ENCODE measurements at regions not wholly inside any gene's neighbourhood (a gene's known extent, or its start where the extent isn't known, plus 50 kb on each side); places are given as distances from the start of the nearest gene placed in this dataset.
A peak's percentile ranks its signal among the peaks of the same experiment; 100 is the strongest.

DNA sequence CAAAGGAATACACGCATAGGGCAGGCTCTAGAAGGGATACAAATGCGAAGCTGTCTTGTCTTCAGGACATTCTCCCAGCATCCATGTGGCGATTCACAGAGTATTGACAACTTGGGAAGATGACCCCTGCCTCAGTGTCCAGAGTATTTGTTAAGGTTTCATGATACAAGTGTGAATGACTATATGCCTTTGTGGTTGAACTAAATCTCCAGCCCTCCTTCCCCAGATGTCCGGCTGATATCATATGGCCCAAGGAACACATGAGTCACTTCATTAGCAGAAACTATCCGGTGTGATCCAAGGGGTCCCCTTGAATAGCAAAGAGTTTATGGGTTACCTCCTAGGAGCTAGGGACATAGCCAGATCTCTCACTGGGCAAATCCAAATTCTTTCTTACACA is 151.0 kb downstream of the INSIG2 start:
- no peak for DNase-seq

- DNase-seq = no peak
These were observed 149.2 kb downstream of the INSIG2 start for GRCh38 chr2:118237451-118237850.

GRCh38 chr2:118232796-118233195 is 144.5 kb downstream of the INSIG2 start:
- DNase-seq = no peak

DNA sequence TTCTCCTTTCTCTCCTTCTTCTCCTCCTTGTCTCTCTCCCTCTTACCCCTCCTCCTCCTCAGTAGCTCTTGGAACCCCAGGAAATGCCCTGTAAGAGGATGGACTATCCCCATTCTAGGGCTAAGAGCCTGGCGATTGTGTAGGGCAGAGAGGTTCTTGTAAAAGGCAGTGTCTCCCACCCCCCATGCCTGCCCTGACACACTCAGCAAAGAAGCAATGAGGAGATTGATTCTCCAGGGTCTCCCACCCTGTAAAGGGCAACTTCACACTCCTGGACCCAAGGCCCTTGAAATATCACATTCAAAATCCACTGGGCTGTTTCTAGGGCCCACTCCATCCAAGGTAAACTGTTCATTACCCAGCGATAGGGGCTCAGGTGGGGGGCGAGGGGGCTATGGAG is 144.1 kb downstream of the INSIG2 start:
- no peak for DNase-seq

DNA sequence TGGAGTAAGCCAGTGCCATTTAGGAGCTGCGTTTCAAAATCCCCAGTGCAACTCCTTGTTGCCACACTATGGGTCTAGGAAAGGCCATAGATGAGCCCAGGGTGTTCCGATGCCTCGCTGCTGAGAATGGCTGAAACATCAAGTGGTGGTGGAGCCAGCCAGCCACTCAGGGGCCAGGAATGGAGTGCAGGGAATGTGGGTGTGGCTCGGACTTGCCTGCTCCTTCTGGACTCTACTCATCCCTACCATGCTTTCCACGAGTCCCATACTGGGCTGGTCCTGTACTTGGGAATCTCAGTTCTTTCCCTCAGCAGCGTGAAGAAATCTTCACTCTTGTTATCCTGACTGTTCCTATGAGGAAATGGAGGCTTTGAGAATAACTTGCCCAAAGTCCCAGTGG is 143.5 kb downstream of the INSIG2 start:
- no peak for DNase-seq

DNA sequence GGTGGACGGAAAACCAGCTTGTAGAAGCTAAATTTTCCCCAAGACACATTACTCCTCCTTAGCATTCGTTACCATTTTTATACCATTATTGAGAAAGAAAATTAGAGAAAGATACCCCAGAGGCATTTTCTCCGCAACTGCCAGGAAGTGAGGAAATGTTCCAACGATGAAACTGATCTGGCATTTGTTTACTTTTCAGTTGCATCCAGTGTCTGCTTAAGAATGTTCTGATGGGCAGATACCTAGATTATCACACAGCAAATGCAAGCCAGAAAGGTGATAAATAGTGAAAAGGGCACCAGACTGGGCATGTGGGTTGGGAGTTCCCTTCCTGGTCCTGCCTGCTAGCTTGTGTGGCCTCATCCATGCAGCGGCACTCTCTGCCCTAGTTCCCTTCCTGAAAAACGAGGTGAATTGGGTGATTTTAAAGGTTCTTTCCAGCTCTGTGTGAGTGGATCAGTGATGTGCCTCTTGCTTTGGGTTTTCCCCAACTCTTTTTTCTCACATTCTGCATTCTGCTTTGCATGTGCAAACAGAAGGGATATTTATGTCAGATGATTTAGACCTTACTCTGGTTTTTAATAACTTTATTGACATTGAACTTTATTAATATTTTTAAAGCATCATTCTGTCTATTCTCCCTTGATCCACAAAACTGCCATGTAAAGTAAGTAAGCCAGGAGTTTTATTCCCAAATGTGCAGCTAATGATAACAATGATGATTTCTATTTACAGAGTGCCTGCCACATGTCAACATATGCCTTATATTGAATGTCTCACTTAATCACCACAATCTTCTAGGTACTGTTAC is 139.6 kb downstream of the INSIG2 start:
- no peak for DNase-seq

GRCh38 chr2:118225666-118226065 is 137.4 kb downstream of the INSIG2 start:
- DNase-seq = no peak

GRCh38 chr2:118224895-118225311 is 136.6 kb downstream of the INSIG2 start:
- DNase-seq = no peak

DNA sequence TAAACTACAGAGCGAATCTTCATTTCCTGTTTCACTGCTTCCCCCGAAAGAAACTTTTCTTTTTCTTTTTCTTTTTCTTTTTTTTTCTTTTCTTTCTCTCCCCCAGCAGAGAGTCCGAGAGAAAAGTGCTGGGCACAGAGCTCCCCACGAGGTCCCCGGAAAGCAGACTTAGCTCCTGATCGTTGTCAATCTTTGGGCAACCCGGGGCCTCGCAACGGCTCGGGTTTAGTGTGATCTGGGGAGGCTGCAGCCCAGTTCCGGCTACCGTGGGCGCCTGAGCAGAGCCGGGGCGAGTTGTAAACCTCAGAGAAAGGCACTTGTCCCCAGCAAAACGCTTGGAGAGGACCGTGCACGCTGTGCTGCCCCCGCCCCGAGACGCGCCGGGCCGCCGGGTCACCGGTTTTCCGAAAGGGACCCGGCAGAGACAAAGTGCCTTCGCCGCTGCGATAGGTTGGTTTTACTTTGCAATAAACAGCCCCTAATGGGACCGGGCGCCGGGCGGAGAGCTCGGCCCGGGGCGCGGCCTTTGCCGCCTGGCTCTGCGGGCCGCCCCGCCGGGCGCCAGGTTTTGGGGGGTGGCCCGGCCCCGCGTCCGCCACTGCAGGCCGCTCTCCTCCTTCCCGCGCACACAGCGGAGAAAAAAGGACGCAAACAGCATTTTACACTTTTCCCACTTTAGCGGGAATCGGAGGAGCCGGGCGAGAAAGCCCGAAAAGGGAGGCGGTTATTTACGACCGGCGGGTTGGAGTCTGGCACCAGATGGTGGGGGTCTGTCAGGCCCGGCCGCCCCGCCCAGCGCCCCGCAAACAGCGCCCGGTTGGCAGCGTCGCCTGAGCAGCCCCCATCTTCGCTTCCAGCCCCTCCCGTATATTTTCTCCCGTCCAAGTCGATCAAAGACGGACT is 136.0 kb downstream of the INSIG2 start:
- DNase-seq = no peak

GRCh38 chr2:118223511-118223991 is 135.3 kb downstream of the INSIG2 start:
- DNase-seq = no peak

- DNase-seq = no peak
These were observed 134.6 kb downstream of the INSIG2 start for GRCh38 chr2:118222672-118223421.

GRCh38 chr2:118222273-118222594 is 134.0 kb downstream of the INSIG2 start:
- no peak for DNase-seq

- DNase-seq = peak; percentile 80
These were observed 133.4 kb downstream of the INSIG2 start for GRCh38 chr2:118221536-118222272.

DNA sequence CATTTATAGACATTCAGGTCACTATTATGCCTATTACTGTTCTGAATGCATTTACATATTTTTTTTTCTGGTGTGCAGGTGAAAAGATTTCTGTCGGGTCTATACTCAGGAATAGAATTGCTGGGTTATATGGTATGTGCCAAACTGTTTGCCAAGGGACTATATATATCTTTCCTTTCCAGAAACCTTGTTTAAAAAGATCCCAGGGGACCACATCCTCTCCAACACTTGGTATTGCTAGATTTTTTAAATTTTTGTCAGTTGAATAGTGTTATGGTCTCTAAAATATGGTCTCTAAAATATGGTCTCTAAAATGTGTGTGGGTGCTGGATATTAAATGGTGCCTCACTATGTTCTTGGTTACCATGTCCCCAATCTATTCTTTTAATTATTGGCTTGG is 131.3 kb downstream of the INSIG2 start:
- no peak for DNase-seq

DNA sequence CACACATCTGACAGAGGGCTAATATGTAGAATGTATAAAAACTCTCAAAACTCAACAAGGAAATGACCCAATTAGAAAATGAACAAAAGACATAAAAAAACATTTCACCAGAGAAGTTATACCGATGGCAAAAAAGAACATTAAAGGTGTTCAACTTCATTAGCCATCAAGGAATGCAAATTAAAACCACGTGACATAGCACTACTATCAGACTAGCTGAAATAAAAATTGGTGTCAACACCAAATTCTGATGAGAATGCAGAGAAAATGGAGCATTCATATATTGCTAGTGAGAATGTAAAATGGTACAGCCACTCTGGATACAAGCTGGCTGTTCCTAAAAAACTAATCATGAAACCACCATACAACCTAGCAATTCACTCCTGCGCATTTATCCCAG is 128.0 kb downstream of the INSIG2 start:
- DNase-seq = no peak

DNA sequence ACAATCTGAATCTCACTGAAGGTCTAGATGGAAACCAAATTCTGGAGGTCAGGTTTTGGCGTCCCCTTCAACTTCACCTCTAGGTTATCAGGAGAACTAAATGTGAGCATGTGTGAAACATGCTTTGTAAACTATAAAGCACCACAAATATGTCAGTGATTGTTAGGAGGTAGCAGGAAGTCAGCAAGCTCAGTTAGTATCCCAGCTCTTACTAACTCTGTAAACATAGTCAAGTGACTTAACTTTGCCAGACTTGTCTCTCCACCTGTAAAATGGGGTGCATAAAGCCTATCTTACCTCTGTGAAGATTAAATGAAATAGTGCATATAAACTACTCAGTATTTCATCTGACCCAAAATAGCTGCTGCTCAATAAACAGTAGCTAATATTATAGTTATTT is 121.5 kb downstream of the INSIG2 start:
- DNase-seq = no peak

GRCh38 chr2:118207889-118208288 is 119.6 kb downstream of the INSIG2 start:
- DNase-seq = no peak

GRCh38 chr2:118202707-118203303 is 114.5 kb downstream of the INSIG2 start:
- no peak for DNase-seq

GRCh38 chr2:118198268-118198667 is 110.0 kb downstream of the INSIG2 start:
- no peak for DNase-seq

DNA sequence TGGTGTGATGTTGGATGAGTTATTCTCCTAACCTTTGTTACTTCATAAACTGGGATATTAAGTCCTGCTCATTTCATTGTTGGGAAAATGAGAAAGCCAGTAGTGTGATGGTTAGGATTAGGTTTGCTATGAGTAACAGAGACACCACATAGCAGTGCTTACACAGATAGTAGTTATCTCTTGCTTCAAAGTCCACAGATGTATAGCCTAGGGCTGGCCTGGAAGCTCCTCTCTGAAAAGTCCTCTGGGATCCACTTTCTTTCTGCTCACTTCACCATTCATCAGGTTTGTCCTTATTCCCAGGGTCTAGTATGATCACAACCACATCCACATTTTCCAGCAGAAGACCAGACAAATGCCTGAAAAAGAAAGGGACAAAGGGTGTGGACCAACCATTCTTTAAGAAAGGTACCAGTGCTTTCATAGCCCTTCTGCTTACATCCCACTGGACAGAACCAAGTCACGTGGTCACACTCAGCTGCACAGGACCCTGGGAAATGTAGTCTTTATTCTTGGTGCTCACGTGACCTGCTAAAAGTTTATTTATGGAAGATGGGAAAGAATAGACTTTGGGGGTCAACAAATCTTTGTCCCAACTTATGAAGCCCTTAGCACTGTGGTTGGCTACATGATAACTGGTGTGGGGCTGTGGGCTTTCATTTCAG is 108.9 kb downstream of the INSIG2 start:
- DNase-seq = no peak

DNA sequence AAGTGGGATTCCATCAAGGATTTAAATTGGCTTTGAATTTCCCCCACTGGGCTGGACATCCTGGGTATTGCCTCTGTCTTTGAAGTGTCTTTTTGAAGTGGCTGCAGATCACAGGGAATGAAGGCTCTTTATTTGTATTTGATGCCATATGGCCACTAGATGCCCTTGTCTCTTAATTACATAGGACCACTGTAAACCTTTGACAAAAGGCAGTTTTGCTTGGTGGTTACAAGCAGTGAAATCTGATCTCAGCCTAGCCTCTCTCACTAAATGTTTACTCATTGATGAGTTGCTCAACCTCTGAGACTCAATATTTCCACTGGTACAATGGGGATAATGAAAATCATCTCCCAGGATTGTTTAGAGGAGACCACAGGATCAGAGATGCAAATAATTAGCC is 102.2 kb downstream of the INSIG2 start:
- DNase-seq = no peak

All from renal pelvis (tissue), 1 donor.